ENCODE measurements at regions not wholly inside any gene's neighbourhood (a gene's known extent, or its start where the extent isn't known, plus 50 kb on each side); places are given as distances from the start of the nearest gene placed in this dataset.

DNA sequence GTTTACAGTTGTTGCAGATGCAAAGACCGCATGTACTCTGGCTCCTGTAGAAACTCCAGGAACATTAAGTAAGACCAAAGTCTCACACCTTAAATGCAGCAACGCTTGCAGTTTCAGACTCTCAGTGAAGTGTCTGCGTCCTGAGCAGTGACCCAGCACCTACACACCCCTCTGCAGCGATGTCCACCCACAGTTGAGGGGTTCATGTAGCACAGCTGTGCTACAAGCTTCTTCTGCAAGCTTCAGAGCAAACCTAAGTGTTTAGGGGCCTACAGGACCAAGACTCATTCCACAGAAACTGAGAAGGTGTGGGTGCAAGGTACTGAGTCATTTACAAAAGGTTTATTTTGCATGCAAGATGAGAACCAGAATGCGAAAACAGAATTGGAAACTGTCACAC, 191.0 kb downstream of the IRX2 start:
- Mint-ChIP-seq H3K36me3 (ENCODE audit: low read depth) (no peaks in the 10 kb centered on the region), H3K4me1 (no peaks in the 10 kb centered on the region), H3K27me3 (no peaks in the 10 kb centered on the region), H3K4me3 (no peak overlapping the region), H3K27ac (no peak overlapping the region), H3K9me3 (no peaks in the 10 kb centered on the region)
- intact Hi-C loops (cut with micrococcal nuclease) = no loop called here
- DNase-seq = no peak

DNA sequence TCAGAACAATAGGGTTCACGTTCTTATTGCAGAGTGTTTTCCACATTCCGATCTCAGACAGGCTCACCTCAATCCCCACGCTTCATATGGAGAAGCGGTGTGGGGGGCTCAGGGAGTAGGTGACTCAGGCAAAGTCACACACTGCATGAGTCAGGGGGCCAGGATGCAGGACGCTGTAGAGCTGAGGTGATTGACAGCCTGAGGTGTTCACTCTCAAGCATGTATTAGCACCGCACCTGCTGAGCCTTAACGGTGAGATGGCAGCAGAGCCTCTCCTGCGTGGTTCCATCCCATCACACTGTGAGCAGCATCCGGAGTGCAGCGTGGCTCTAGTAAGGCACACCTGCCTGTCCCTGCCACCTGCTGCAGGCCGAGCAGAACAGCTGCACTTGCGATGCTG, 194.0 kb downstream of the IRX2 start:
- no peaks in the 10 kb centered on the region for H3K36me3 Mint-ChIP-seq (ENCODE audit: low read depth)
- H3K27me3 Mint-ChIP-seq = no peaks in the 10 kb centered on the region
- no peak overlapping the region for H3K4me3 Mint-ChIP-seq
- no peak overlapping the region for H3K27ac Mint-ChIP-seq
- no peak for DNase-seq
- no peaks in the 10 kb centered on the region for H3K4me1 Mint-ChIP-seq
- peaks cover 16% of the 10 kb centered on the region for H3K9me3 Mint-ChIP-seq
- intact Hi-C loops (cut with micrococcal nuclease) = no loop called here

GRCh38 chr5:2556375-2556966, 195.0 kb downstream of the IRX2 start:
- H3K36me3 Mint-ChIP-seq (ENCODE audit: low read depth) = no peaks in the 10 kb centered on the region
- H3K27me3 Mint-ChIP-seq = no peaks in the 10 kb centered on the region
- H3K4me3 Mint-ChIP-seq = no peak overlapping the region
- intact Hi-C loops (cut with micrococcal nuclease) = no loop called here
- no peaks in the 10 kb centered on the region for H3K4me1 Mint-ChIP-seq
- H3K27ac Mint-ChIP-seq = no peak overlapping the region
- H3K9me3 Mint-ChIP-seq = peaks cover 16% of the 10 kb centered on the region
- no peak for DNase-seq

DNA sequence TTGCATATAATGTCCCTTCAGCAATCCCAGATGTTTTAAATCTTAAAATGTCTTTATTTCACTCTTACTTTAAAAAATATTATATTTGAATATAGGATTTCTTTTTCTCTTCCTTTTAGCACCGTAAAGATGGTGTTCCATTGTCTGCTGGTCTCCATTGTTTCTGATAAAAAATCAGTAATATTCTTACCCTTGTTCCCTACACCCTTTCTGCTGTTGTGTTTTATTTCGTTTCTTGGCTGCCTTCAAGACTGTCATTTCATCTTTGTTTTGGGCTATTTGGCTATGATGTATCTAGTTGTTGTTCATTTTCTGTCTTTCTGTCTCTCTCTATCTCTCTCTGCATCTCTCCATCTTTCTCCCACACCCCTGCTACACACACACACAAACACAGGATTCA, 197.9 kb downstream of the IRX2 start:
- Mint-ChIP-seq H3K4me1 (no peaks in the 10 kb centered on the region), H3K27me3 (no peaks in the 10 kb centered on the region), H3K36me3 (ENCODE audit: low read depth) (no peaks in the 10 kb centered on the region), H3K4me3 (no peak overlapping the region), H3K27ac (no peak overlapping the region), H3K9me3 (peaks cover 16% of the 10 kb centered on the region)
- intact Hi-C loops (cut with micrococcal nuclease) = no loop called here
- DNase-seq = no peak

- Mint-ChIP-seq H3K36me3 (ENCODE audit: low read depth) (no peaks in the 10 kb centered on the region), H3K4me1 (no peaks in the 10 kb centered on the region), H3K27me3 (no peaks in the 10 kb centered on the region), H3K4me3 (no peak overlapping the region), H3K27ac (no peak overlapping the region), H3K9me3 (peaks cover 16% of the 10 kb centered on the region)
- DNase-seq = no peak
- intact Hi-C loops (cut with micrococcal nuclease) = no loop called here
Observed at GRCh38 chr5:2550509-2550908, 201.0 kb downstream of the IRX2 start.

DNA sequence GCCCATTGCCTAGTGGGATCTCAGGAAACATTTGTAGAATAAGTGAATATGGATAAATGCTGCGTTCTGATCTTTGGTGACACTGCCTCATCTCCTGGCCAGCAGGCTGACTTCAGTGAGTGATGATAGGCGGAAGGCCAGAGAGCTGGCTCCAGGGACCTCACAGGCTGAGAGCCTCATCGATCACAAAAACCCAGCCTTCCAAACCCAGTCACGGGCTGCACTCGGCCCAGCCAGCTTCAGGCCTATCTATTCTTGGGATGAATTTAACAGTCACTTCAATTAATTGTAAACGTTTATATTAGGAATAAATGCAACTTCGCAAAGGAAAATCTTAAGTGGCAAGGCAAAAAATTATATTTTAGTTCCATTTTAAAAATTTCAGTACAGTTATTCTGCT, 201.6 kb downstream of the IRX2 start:
- H3K4me1 Mint-ChIP-seq = no peaks in the 10 kb centered on the region
- no peaks in the 10 kb centered on the region for H3K36me3 Mint-ChIP-seq (ENCODE audit: low read depth)
- H3K27me3 Mint-ChIP-seq = no peaks in the 10 kb centered on the region
- H3K27ac Mint-ChIP-seq = no peak overlapping the region
- peaks cover 13% of the 10 kb centered on the region for H3K9me3 Mint-ChIP-seq
- H3K4me3 Mint-ChIP-seq = no peak overlapping the region
- intact Hi-C loops (cut with micrococcal nuclease) = no loop called here
- DNase-seq = no peak

DNA sequence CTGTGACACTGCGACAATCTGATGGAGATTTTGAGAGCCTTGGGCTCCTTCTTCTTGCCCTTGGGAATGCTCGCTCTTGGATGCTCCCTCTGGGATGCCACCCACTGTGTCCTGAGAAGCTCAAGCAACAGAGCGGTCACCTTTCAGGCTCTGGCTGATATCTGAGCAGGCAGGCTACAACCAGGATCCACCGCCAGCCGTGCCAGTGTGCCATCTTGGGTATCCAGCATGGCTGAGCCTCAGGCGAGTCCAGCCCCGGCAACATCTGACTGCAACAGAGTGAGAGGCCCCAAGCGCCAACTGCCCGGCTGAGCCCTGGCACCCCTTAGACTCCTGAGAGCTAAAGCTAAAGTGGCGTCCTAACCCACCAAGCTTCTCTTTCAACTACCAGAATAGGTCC, 202.1 kb downstream of the IRX2 start:
- Mint-ChIP-seq H3K9me3 (peaks cover 7% of the 10 kb centered on the region), H3K36me3 (ENCODE audit: low read depth) (no peaks in the 10 kb centered on the region), H3K27me3 (no peaks in the 10 kb centered on the region), H3K27ac (no peak overlapping the region), H3K4me3 (no peak overlapping the region), H3K4me1 (no peaks in the 10 kb centered on the region)
- intact Hi-C loops (cut with micrococcal nuclease) = no loop called here
- no peak for DNase-seq

- no peak for DNase-seq
- no peak overlapping the region for H3K4me3 Mint-ChIP-seq
- peaks cover 4% of the 10 kb centered on the region for H3K9me3 Mint-ChIP-seq
- no peak overlapping the region for H3K27ac Mint-ChIP-seq
- H3K36me3 Mint-ChIP-seq (ENCODE audit: low read depth) = no peaks in the 10 kb centered on the region
- H3K4me1 Mint-ChIP-seq = no peaks in the 10 kb centered on the region
- intact Hi-C loops (cut with micrococcal nuclease) = no loop called here
- no peaks in the 10 kb centered on the region for H3K27me3 Mint-ChIP-seq
Observed at GRCh38 chr5:2546938-2547337, 204.5 kb downstream of the IRX2 start.

DNA sequence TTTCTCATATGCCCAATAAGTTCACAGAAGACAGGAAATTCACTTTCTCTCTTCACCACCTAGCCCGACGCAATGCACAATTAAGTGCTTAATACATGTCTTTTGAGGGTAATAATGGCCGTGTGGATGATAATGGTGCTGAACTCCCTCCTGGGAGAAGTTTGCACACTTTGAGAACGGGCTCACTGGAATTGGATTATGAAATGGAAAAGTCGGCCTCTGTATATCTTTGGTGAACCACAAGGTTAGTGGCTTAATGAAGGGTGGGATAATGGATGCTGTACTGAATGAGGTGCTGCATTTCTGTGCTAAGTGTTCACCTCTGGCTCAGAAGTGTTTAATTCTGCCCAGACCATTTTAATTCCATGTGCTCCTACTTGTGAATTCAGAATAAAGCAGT, 207.5 kb downstream of the IRX2 start:
- intact Hi-C loops (cut with micrococcal nuclease) = no loop called here
- H3K4me1 Mint-ChIP-seq = no peaks in the 10 kb centered on the region
- DNase-seq = no peak
- no peak overlapping the region for H3K4me3 Mint-ChIP-seq
- H3K27me3 Mint-ChIP-seq = no peaks in the 10 kb centered on the region
- H3K36me3 Mint-ChIP-seq (ENCODE audit: low read depth) = no peaks in the 10 kb centered on the region
- H3K27ac Mint-ChIP-seq = no peak overlapping the region
- peaks cover 18% of the 10 kb centered on the region for H3K9me3 Mint-ChIP-seq

- Mint-ChIP-seq H3K27ac (no peak overlapping the region), H3K9me3 (peaks cover 18% of the 10 kb centered on the region), H3K4me1 (no peaks in the 10 kb centered on the region), H3K4me3 (no peak overlapping the region), H3K27me3 (no peaks in the 10 kb centered on the region), H3K36me3 (ENCODE audit: low read depth) (no peaks in the 10 kb centered on the region)
- no peak for DNase-seq
- intact Hi-C loops (cut with micrococcal nuclease) = no loop called here
Observed at GRCh38 chr5:2542821-2543220, 208.7 kb downstream of the IRX2 start.

DNA sequence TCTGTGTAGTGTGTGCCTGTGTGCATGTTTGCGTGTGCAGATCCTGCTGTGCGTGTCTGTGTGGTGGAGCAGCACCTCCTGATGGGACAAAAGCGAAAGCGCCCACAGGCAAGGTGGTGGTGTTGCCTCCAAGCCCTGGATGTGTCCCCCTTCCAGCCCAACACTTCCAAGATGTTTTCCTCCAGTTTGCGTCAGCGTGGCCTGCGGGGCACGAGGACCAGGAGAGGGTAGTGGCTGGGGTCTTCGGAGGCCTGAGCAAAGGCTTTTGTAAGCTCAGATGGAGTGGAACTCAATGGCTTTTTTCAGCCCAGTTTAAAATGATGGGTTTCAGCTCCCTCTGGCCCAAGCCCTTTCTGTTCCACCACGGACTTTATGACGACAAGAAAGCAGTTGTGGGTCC, 209.5 kb downstream of the IRX2 start:
- Mint-ChIP-seq H3K27ac (no peak overlapping the region), H3K4me1 (no peaks in the 10 kb centered on the region), H3K27me3 (no peaks in the 10 kb centered on the region), H3K4me3 (no peak overlapping the region), H3K9me3 (peaks cover 18% of the 10 kb centered on the region), H3K36me3 (ENCODE audit: low read depth) (no peaks in the 10 kb centered on the region)
- DNase-seq = no peak
- intact Hi-C loops (cut with micrococcal nuclease) = no loop called here

DNA sequence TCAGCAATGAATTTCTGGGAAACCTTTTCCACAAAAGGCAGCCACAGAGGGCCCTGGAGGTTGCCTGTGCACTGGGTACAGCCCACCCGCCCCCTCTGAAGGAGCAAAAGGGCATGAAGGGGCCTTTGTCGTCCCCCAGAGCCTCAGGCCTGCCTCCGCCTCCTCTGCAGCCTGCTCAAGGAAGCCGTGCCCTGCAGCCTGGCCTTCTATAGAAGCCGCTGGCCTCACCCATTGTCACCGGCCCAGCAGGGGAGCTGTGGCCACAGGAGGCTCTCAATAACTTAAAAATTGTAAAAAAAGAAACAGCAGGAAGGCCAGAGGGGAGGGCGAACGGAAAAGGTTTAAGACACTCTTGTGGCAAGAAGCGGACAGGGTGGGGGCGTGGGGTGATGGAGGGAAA, 213.3 kb downstream of the IRX2 start:
- DNase-seq = no peak
- H3K4me3 Mint-ChIP-seq = no peak overlapping the region
- intact Hi-C loops (cut with micrococcal nuclease) = no loop called here

GRCh38 chr5:2537378-2538145, 213.9 kb downstream of the IRX2 start:
- Mint-ChIP-seq H3K27ac (no peak overlapping the region), H3K4me3 (no peak overlapping the region), H3K36me3 (ENCODE audit: low read depth) (no peaks in the 10 kb centered on the region), H3K27me3 (no peaks in the 10 kb centered on the region), H3K9me3 (peaks cover 14% of the 10 kb centered on the region), H3K4me1 (no peaks in the 10 kb centered on the region)
- DNase-seq = no peak
- intact Hi-C loops (cut with micrococcal nuclease) = no loop called here

More for the DNA sequence above, 213.3 kb downstream of the IRX2 start:
- no peaks in the 10 kb centered on the region for H3K36me3 Mint-ChIP-seq (ENCODE audit: low read depth)
- H3K27me3 Mint-ChIP-seq = no peaks in the 10 kb centered on the region
- no peaks in the 10 kb centered on the region for H3K4me1 Mint-ChIP-seq
- no peak overlapping the region for H3K27ac Mint-ChIP-seq
- H3K9me3 Mint-ChIP-seq = peaks cover 14% of the 10 kb centered on the region

GRCh38 chr5:2536632-2537377, 214.7 kb downstream of the IRX2 start:
- H3K9me3 Mint-ChIP-seq = peaks cover 14% of the 10 kb centered on the region
- H3K27me3 Mint-ChIP-seq = no peaks in the 10 kb centered on the region
- no peaks in the 10 kb centered on the region for H3K4me1 Mint-ChIP-seq
- no peak overlapping the region for H3K4me3 Mint-ChIP-seq
- intact Hi-C loops (cut with micrococcal nuclease) = no loop called here
- no peak overlapping the region for H3K27ac Mint-ChIP-seq
- H3K36me3 Mint-ChIP-seq (ENCODE audit: low read depth) = no peaks in the 10 kb centered on the region
- DNase-seq = no peak

Data from activated CD4-positive, alpha-beta T cell treated with anti-CD3 and anti-CD28 coated beads, Interleukin-2, amount 10 ng/mL, durations not matched to agents 24 days and 14 days (primary cell).